NCI-H69 (cell line): ENCODE measurements at regions not wholly inside any gene's neighbourhood (a gene's known extent, or its start where the extent isn't known, plus 50 kb on each side); places are given as distances from the start of the nearest gene placed in this dataset.

Source experiments
- DNase-seq: peaks from one replicate; lab custom pipeline; 2025; lab: John Stamatoyannopoulos, UW

DNA sequence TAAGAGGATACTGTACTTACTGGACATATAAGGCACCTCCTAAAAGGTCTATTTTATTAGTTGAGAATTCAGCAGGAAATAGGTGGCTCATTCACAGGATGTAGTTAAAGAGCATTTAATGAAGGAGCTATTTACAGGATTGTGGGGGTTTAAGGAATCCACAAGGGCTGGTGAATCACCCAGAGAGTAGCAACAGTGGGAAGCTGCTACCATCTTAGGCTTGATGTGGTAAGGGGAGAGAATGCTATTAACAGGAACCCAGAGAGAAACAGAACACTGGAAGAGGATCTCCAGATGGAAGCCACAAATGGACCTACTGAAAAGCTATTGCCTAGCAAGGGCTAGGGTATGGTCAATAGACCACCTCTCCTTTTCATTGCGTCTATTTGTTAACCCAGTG, 52.0 kb upstream of the COL11A1 start:
- no peak for DNase-seq
